ENCODE measurements at regions not wholly inside any gene's neighbourhood (a gene's known extent, or its start where the extent isn't known, plus 50 kb on each side); places are given as distances from the start of the nearest gene placed in this dataset.

- no peak for DNase-seq
Observed at GRCh38 chr2:191614759-191615158, 63.2 kb upstream of the NABP1 start.

- DNase-seq, result no peak
Observed at GRCh38 chr2:191615596-191615995, 62.3 kb upstream of the NABP1 start.

GRCh38 chr2:191617575-191617974 is 60.4 kb upstream of the NABP1 start:
- no peak for DNase-seq

GRCh38 chr2:191618046-191618780 is 59.7 kb upstream of the NABP1 start:
- DNase-seq, result no peak

- no peak for DNase-seq
Observed at GRCh38 chr2:191618786-191619185, 59.1 kb upstream of the NABP1 start.

GRCh38 chr2:191620144-191620543 is 57.8 kb upstream of the NABP1 start:
- no peak for DNase-seq

GRCh38 chr2:191622374-191623320 is 55.3 kb upstream of the NABP1 start:
- no peak for DNase-seq

DNA sequence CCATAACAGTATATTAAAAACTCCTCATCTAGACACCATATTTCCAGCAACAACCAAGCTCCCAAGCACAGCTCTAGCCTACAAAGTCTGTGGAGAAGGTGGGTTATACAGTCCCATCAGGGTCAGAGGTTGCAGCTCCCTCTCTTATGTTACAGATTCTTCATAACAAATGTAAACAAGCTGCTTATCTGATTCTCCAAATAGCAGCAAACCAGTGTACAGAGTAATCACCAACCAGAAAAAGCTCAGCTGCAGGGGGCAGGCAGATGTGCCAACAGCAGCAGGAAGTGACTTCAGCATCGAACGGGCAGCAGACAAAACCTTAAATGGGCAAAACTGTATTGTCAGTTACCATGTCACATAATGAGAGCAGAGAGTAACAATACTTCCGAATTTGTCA is 52.9 kb upstream of the NABP1 start:
- no peak for DNase-seq

- no peak for DNase-seq
Observed at GRCh38 chr2:191625446-191625845, 52.5 kb upstream of the NABP1 start.

- no peak for DNase-seq
Observed at GRCh38 chr2:191626497-191627151, 51.3 kb upstream of the NABP1 start.

- DNase-seq, result no peak
Observed at GRCh38 chr2:191627518-191627917, 50.4 kb upstream of the NABP1 start.
